Cerebellar cortex (tissue), 1 donor: ENCODE measurements at regions not wholly inside any gene's neighbourhood (a gene's known extent, or its start where the extent isn't known, plus 50 kb on each side); places are given as distances from the start of the nearest gene placed in this dataset.

Experiments used
- DNase-seq: peaks from one replicate; pipeline ENCODE4 v3.0.0-alpha.2; 2015; ENCODE audit warnings: low spot score

DNA sequence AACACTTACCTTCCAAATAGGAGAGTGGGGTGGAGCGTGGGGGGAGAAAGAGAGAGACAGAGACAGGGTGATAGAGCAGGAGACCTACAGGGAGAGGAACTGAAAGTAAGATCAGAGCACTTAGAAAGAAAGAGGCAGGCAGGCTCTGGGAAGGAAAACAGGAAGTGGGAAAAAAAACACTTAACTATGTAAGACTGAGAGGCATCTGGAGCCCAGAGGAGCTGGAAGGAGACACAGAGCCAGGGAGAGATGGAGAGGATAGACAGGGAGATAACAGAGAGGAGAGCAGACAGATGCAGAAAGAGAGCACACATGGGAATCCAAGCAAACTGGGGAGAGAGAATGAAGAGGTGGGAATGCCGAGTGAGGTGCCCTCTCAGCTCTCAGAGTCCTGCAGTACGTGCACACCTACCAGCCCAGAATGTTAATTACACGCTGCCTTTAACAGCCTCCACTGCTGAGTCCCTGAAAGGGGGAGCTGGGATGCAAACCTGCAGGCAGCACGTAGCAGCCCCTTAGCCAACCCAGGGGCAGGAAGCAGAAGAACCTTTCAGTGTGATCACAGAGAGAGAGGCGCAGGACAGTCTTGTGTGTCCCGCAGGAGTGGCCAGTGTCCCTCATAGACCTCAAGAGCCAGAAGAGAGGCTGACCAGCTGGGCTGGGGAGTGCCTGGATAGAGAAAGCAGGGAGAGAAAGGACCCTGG, 132.7 kb upstream of the LRFN2 start:
- DNase-seq: no peak

DNA sequence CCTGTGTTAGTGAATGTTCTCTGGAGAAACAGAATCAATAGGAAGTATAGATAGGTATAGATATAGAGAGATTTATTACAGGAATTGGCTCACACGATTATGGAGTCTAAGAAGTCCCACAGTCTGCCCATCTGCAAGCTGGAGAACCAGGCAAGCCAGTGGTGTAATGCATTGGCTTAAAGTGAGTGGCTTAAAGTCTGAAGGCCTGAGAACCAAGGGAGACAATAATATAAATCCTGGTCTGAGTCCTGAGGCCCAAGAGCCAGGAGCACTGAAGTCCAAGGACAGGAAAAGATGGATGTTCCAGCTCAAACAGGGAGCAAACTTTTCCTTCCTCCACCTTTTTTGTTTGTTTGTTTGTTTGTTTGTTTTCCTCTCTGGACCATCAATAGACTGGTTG, 131.2 kb upstream of the LRFN2 start:
- DNase-seq: no peak

DNA sequence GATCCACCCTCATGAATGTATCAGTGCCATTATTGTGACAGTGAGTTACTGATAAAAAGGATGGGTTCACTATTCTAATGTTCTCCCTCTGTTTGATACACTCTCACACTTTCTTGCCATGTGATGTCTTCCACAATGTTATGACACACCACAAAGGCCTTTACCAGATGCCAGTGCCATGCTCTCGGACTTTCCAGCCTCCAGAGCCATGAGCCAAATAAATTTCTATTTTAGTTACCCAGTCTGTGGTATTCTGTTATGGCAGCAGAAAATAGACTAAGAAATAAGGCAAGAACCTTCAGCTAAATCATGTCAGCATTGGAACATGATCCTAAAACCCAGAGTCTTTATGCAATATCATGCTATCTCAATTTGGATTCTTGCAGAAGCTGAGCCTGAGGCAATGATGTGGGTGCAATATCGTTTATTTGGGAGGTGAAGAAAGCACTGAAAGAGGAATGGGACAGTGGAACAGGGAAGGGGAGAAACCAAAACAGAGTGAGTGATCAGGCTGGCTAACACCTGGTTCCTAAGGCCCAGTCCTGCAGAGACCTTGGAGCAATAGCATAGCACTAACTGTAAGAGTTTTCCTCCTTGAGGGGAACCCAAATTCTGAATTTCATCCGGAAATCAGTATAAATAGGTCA, 130.4 kb upstream of the LRFN2 start:
- no peak for DNase-seq

DNA sequence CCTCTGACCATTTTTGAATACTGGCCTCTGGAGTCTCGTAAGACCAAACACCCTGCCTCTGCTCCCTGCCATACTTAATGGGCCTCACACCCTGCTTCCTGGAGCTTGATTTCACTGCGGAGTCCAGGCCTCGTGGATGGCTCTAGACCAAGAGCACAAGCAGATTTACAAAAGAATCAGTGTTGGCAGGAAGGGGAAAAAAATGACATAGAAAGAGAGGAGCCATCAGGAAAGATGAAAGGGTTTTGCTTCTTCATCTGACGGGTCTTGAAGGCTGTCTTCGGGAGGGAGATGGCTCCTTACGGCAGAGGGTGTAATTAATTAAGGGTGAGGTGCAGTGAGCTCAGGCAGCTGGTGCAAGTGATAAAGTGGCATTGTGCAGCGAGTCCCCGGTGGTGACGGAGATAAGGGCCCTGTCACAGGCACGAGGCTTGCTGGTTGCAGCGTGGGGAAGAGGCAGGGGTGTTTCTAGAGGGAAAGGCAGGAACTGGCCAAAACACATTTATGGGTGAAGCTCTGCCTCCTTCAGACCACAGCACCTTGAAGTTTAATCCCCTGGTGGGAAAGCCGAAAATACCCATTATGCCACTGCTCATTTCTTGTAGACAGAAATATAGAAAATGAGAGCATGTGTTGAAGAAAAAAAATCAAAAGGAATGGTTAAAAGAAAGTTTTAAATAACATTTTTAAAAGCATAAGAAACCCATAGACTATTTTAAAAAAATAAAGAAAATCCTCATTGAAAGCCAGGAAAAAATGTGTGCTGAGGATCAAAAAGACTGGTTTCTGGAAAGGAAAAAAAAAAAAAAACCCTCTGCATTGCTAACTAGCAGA, 128.6 kb upstream of the LRFN2 start:
- DNase-seq: no peak

DNA sequence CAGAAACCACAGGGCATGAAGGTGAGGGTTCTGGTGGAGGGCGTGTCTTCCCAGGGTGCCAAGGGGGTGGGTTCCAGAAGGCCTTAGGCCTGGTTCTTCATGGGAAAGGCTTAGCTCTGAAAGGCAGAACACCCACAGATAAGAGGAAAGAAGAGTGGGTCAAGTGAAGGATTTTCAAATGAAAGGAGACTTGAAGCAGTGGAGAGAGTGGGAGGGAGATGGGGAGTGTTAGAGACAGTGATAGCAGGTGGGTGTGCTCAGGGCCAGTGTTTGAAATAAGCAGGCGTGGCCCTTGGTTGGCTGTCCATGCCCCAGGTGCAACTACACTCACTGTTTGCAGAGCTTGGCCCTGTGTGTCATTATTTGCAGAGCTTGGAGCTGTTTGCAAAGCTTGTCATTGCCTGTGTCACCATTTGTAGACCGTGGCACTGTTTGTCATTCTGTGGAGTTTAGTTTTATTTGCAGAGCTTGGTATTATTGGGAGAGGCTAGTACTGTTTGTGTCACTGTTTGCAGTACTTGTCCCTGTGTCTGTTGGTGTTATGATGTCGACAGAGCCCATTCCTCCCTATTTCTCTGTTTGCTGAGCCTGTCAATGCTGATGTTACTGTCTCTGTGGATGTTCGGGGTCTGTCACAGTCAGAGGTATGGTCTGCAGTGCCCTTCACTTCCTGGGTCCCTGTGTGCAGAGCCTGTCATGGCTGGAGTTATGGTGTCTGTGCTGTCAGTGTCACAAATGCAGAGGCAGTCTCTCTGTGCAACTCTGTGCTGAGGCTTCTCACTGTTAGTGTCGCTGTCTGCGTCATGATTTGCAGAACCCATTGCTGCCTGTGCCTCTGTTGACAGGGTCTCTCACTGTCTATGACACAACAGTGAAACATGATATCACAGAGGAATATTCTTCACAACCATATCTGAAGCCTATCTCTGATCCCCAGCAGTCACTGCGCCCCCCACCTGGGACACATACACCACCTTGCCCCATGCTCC, 127.7 kb upstream of the LRFN2 start:
- DNase-seq: no peak

DNA sequence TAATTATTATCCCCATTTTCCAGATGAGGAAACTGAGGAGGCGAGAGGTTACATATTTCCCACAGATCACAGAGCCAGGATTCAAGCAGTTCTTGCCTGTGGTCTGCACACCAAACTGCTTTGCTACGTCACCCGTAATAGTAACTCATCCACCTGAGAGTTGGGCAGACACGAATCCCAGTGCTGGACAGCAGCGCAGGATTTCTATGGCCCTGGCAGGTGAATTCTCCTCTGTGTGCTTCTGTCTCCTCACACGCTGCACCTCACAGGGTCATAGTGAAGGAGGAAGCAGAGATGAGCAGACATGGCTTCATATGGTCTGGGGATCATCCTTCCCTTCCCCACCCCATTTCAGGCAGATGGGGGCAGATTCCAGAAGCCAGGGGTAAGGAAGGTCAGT, 127.0 kb upstream of the LRFN2 start:
- no peak for DNase-seq

DNA sequence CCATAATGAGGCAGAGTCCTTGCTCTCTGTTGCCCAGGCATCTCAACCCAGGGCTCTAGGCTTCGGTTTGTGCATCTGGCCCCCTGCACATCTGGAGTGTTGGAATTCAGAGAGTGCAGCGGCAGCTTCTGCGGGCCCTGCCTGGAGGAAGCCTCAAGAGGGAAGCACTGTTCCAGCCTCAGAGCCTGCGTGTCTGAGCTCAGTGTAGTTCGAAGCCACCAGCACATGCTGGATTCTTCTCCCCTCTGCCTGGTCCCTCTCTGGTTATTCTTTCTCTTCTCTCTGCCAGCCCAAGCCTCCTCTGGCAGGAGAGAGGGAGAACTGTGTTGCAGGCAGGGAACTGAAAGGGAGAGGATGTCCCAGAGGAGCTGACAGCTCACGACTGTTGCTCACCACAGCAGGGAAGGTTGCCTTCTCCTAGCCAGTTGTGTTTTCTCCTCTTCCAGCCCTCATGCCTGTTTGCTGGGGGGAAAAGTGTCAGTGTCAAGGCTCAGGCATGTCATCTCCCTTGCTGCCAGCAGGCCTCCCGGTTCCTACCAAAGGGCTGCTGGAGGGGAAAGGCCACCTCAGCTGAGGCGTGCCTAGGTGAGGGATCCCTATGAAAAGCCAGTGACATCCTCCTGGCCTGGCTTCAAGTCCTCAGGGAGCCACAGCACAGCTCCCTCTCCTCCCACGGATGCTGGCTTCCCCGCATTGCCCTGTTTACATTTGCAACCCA, 126.0 kb upstream of the LRFN2 start:
- DNase-seq: no peak

DNA sequence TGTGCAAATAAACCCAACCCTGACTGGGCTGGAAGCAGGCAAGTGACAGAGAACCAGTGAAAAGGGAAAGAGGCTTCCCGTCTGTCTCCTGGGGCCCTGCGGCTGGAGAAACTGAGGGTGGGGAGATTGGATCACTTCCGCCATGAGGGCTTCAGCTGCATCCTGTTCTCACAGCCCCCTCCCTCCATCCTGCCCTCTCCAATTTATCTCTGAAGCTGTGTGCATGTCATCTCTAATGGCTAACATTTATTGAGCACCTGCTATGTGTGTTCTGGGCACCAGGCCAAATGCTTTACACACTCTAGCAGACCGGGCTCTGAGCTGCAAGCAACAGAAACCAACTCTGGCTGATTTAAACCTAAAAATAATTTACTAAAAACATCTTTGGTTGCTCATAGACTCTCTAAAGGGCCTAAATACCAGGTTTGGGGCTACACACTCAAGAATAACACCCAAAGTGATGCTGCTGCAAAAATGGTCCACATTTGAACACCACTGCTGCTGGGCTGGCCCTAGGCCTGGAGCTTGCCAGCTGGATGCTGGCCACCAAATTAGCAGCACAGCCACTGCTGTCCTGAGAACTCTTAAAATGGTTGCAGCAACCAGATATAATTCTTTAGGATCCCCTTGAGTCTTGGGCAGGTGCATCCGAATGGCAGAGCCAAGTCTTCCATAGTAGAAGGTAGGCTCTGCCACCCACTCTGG, 123.6 kb upstream of the LRFN2 start:
- DNase-seq: no peak

DNA sequence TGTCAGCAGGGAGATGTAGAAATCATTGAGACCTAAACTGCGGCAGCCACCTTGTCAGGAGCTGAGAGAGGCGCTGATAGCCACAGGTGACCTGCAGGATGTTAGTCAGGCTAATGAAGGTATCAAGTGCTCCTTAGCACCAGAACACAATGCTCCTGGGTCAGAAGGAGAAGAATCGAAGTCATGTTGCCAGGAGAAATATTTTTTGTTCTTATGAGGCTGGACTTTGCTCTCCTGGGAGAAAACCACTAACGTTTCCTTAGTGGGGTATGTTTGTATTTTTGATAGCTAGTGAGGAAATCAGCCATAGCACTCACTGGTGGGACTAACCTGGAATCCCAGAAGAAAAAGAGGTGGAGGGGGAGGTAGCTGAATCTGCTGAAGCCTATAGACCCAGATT, 120.9 kb upstream of the LRFN2 start:
- DNase-seq: no peak

DNA sequence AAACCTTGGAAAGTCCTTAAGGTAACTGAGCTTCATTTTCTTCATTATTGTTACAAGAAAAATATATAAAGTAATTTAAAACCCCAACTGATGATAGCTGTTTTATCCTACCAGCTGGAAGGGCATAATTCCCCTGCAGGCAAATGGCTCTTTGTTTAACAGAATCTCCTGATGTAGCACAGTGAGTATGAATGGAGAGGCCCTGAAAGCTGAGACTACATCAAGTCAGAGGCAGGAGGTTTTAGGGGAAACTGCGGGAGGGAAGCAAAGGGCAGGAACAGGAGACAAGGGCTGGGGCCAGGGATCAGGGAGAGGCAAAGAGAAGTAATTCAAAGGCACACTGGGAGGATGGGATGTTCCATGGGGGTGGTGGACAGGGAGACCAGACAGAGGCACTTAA, 119.0 kb upstream of the LRFN2 start:
- no peak for DNase-seq

DNA sequence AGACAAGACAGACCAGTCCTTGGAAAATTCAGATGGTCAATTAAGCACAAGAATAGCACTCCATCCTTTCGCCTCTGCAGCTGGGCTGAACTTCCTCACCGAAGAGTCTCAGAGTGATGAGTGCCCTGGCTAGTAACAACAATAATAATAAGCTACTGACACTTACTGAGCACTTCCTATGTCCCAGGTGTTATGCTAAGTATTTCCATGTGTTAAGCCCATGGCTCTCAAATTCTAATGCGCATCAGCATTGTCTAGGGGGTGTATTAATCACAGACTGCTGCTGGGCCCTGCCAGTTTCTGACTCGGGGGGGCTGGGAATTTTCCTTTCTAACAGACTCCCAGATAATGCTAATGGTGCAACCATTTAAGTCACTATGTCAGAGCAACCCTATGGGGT, 118.2 kb upstream of the LRFN2 start:
- DNase-seq: no peak

DNA sequence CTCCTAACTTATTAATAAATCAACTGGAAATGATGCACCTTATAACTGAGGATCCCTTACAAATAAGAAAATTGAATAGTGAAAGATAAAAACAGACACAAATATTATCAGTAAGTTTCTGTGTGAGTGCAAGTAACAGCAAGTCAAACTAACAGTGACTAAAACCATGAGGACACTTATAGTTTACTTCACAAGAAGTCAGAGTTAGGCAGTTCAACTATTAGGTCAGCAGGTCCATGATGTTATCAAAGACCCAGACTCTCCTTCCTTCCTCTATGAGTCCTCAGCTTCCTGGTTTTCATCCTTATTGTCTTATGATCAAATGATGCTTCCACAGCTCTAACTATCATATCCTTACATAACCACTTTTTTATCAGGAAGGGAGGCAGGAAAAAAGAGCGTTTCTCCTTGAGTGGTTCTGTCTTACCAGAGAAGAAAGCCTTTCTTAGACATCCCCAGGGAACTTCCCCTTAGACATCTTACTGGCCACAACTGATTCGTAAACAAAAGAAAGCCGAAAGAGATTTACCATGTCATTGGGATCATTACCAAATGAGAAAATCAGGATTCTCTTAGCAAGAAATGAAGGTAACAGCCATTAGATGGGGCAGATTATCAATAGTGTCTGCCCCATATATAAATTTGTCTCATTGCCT, 114.3 kb upstream of the LRFN2 start:
- DNase-seq: no peak

DNA sequence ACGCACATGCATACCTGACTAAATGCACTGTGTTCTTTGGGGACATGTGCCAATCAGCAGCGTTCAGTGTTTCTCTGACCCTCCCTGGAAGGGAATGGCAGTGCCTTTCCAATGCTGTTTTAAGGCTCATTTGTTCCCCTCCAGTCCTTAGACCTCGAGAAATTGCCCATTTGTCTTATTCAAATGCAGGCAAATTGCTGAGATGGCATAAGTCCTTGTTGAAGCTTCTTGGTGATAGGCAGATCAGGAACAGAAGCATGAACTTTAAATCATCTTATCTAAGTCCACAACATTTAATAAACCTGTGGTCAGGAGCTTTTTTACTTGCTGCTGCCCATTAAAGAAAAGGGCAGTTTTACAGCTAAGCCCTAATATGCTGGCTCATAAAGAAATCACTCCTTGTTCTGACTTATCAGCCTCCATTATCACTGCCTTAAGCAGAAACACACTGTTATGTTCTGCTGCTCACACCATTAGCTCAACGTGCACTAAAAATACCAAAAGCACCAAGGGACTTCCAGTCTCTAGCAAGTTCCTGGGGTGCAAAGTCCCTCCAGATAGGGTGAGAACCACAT, 112.9 kb upstream of the LRFN2 start:
- no peak for DNase-seq

DNA sequence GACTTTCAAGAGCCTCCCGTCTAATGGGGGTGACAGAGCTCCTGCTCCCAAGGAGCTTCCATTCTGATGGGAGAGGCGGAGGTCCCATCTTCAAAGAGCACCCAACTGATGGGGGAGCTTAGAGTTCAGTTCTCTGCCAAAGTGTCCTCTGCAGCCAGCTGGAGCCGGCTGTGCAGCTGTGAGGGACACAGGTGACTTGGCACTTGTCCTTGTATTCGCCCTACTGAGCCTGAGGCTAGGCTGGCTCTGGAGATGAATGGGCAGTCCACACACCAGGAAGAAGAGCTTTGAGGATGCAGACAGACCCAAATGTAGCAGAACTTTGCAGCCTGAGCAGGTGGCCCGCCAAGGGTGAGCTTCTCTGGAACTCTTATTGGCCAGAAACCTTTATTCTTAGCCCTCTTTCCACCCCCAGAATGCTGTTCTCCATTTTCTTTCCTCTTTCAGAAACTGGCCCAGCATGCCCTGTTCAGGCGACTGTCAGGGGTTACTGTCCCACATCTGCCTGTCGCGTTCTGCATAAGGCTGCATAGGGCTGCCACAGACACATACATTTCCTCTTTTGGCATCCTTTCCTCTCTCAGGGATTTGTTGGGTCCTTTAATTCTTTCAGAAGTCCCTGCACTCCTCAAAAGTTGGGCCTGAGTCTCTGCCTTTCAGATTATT, 108.7 kb upstream of the LRFN2 start:
- no peak for DNase-seq

DNA sequence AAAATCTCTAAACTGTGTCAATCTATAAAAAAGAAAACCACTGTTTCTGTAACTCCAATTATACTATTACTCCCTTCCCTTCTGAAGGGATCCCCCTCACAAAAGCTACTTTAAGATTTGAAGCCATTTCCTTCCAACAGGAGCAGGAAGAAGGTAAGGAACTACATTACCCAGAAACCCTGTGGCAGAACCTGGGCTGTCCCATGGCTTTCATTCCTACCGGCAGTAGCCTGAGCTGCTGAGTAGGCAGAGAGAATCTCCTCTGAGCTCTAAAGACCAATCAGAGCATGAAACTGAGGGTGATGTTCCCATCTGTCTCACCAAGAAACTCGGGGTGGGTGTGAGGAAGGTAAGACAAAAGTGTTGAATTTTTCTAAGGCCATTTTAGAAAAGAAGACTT, 108.0 kb upstream of the LRFN2 start:
- DNase-seq: no peak

DNA sequence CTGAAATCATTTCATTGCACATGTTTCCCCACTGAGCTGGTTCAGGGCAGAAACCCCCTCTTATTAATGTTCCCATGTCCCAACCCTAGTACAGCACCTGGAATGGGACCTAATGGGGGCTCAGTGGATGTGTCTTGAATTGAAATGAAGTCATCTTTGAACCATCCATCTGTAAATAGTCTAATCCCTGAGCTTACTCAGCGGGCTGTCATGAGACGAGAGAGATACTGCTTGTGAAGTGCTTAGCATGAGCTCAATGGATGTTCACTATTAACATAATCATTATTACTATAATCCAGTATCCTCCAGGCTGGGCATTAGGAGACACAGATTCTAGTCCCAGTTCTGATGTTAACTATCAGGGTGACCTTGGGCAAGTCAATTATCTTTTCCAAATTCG, 106.6 kb upstream of the LRFN2 start:
- DNase-seq: no peak

DNA sequence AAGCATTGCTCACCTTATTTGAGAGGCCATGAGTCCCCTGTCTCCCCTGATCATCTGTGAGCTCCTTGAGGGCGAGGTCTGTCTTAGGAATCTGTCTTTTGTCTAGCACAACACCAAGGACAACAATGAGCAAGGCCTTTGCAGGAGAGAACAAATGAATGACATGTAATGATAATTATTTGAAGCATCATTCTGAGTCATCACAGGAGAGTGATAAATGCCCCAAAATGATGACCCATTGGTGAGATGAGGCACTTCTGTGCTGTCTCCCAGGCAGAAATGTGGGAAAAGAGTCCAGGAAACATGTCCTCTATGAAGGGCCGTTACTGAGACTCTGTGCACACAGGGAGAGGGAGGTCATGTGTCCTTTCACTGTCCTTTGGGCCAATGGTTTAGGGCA, 105.2 kb upstream of the LRFN2 start:
- DNase-seq: no peak

DNA sequence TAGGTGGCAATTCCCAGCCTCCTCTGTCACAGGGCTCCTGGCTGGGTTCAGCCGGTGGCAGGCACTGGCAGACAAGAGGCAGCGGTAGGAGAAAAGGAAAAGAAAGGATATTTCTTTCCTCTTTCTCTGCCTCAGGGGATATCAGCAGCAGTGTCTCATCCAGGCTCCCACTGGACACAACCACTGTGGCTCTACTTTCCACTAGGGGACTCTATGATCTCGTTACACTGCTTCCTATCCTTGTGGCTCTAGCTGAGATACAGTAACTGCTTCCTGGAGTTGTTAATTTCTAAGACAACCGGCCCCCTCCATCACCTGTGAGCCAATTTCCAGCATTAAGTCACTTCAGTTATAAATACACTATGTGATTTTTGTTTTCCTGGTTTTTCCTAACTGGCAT, 102.0 kb upstream of the LRFN2 start:
- no peak for DNase-seq

DNA sequence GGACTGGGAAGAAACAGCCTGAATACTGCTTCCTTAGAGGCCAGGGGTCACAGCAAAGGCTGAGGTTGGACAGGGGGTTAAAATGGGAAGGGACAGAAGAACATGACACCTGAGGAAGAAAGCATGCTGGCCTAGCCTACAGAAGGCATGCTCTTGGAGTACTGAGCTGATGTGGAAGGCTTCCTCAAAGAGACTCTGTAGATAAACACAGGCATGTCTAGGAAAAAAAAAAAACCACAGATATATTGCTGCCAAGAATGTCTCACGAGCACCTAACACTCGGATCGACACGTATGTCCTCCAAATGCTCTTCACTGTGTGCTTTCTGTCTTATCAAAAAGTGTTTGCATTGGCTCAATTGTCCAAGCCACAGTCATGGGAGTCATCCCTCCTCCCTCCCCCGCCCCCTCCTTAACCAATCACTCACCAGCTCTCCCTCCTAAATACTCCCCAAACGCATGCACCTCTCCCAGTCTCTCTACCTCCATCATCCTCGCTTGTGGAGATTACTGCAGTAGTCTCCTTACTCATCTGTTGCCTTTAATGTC, 101.1 kb upstream of the LRFN2 start:
- no peak for DNase-seq
